Uterus (tissue), 2 donors: ENCODE measurements at regions not wholly inside any gene's neighbourhood (a gene's known extent, or its start where the extent isn't known, plus 50 kb on each side); places are given as distances from the start of the nearest gene placed in this dataset.
"Not testable (repeated sequence)": the region's sequence is repeated elsewhere in the genome, so short reads cannot be mapped to it uniquely, and the experiment has no call there.

Experiments used
- CTCF ChIP-seq, 4 experiments: fragments of 200-600 bp in 2 of 4; fragments of 450-650 bp in 2 of 4; sonication (generic) in 2 of 4; IDR thresholded peaks; one replicate each; pipeline ENCODE4 v1.5.1; 2016 to 2019; ENCODE audit warnings: antibody characterized with exemption in 4 of 4, mild to moderate bottlenecking in 2 of 4, moderate library complexity in 1 of 4
- POLR2A ChIP-seq, 2 donors: fragments of 450-650 bp; IDR thresholded peaks; one replicate each; pipeline ENCODE4 v1.6.1; 2016; ENCODE audit warnings: antibody characterized with exemption in 2 of 2, mild to moderate bottlenecking in 1 of 2, moderate library complexity in 1 of 2

- TF ChIP-seq CTCF, POLR2A (IDR thresholded peaks at IDR 0.05): not testable (repeated sequence)
These were observed 94.7 kb downstream of the POTEH start for GRCh38 chr22:15784383-15785085.
